ENCODE measurements at regions not wholly inside any gene's neighbourhood (a gene's known extent, or its start where the extent isn't known, plus 50 kb on each side); places are given as distances from the start of the nearest gene placed in this dataset.
"Not testable (repeated sequence)": the region's sequence is repeated elsewhere in the genome, so short reads cannot be mapped to it uniquely, and the experiment has no call there.

DNA sequence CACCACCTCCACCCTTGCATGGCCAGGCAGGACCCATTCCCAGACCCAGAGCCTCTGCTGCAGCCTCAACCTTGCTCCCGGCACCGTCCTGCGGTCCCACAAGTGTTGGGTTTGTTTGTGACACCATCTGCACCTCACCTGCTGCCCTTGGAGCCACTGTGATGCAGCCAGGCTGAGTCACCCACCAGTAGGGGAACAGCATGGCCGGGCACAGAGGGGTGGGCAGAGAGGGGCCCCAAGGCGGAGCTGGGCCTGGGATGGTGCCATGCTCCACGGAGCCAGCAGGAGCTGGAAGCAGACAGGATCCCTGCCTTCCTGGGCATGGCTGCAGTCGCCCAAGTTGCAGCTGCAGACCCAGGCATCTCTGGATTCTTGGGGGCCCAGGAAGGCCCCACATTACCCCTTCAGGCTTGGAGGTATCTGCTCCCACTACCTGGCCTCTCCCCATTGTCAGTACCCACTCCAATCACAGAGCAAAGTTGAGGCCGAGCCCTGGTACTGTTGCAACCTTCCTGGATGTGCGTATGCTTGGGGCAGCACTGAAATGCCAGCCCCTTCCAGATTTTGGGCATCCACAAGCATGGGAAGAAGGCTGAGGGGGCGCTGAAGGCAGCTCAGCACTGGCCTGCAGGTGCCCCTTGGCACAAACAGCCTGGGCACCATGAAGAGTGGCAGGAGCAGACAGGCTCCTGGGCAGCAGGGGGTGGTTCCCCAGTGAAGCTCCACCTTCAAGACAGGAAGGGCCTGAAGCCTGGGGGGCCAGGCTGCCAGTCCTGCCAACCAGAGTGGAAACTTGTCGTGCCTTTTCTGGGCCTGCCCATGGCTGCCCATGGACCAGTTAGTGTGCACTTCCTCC lies 172.8 kb downstream of the MATN1 start:
- DNase-seq, result no peak

DNA sequence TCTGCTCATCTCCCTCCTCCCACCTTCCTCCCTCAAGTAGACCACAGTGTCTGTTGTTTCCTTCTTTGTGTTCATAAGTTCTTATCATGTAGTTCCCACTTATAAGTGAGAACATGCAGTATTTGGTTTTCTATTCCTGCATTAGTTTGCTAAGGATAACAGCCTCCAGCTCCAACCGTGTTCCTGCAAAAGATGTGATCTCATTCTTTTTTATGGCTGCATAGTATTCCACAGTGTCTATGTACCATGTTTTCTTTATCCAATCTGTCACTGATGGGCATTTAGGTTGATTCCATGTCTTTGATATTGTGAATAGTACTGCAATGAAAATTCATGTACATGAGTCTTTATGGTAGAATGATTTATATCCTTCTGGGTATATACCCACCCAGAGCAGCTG lies 173.5 kb downstream of the MATN1 start:
- DNase-seq, result not testable (repeated sequence)

DNA sequence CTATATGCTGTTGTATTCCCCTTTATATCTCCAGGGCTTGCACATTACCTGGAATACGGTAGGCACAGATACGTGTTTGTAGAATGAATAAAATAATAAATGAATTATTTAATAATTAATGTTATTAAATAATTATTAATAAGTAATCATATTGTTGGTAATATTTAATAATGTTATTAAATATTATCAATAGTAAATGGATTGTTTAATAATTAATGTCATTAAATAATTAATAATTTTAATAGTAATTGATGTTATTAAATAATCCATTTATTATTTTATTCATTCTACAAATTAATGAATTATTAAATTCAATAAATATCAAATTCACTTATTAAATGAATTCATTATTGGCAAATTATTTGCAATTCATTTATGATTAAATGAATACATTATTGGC lies 175.1 kb downstream of the MATN1 start:
- DNase-seq, result no peak

DNA sequence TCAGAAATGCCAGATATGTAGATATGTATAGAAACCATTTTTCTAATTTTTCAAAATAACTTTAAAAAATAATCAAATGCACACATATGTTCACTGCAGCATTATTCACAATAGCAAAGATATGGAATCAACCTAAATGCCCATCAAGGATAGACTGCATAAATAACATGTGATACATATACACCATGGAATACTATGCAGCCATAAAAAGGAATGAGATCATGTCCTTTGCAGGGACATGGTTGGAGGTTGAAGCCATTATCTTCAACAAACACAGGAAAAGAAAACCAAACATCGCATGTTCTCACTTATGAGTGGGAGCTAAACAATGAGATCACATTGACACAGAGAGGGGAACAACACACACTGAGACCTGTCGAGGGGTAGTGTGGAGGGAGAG lies 176.1 kb downstream of the MATN1 start:
- not testable (repeated sequence) for DNase-seq

DNA sequence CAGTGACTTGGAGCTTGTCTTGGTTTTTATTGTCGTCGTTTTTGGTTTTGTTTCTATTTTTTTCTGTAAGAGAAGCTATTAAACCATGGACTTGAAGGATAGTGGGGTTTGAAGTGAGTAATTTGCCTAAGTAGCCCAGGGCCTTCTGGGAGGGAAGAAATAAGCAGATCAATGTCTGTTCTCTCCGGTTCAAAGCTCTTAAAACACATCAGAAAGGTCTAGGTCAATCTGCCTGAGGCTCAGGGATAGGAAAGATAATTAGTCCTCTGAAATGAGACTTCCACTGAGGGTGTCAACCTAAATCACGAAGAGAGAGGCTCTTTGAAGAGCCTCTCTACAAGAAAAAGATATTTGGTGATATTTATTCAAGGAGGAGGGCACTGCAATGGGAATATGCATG lies 178.0 kb downstream of the MATN1 start:
- DNase-seq, result no peak

DNA sequence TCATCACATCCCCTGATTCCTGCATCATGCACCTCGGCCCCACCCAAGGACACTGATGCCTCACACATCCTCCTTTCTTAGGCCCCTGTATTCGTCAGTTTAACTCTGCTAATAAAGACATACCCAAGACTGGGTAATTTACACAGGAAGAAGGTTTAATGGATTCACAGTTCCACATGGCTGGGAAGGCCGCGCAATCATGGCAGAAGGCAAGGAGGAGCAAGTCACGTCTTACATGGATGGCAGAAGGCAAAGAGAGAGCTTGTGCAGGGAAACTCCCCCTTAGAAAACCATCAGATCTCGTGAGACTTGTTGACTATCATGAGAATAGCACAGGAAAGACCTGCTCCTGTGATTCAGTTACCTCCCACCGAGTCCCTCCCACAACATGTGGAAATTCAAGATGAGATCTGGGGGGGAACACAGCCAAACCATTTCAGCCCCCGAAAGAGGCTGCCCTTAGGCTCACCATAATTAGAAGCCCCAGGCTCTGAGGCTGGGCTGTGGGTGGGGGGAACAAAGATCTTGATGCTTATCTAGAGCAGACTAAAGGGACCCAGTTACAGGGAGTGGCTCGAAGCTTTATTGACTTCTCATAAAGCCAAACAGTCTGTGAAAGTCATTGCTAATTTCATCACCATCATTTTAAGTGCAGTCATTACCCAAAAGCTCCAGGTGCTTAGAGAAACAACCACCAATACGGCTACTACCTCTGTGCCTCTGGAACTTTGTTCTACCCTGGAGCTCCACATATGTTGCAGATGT lies 181.5 kb downstream of the MATN1 start:
- DNase-seq, result no peak

DNA sequence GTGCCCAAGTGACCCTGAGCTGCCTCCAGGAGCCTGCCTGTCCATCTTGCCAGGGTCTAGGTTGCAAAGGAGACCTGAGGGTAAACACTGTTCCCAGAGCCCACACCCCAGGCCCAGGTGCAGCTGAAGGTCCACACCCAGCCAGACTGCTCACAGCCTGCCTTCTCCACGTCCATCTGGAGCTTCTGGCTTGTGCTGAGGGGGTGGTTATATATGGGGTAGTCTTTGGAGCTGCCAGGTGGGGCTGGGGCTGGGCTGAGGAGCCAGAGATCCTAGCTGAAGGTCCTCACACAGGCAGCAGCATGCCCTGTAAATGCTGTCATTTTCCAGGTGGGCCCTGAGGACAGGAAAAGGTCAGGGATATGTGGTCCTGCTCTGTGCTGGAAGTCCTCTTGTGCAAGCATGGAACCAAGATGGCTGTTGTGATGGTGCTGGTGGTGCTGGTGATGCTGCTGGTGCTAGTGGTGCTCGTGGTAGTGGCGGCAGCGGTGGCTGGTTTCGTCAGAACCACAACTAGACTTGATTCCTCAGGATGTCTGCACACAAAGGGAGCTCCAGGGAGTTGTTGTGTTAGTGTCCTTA lies 182.7 kb downstream of the MATN1 start:
- no peak for DNase-seq

DNA sequence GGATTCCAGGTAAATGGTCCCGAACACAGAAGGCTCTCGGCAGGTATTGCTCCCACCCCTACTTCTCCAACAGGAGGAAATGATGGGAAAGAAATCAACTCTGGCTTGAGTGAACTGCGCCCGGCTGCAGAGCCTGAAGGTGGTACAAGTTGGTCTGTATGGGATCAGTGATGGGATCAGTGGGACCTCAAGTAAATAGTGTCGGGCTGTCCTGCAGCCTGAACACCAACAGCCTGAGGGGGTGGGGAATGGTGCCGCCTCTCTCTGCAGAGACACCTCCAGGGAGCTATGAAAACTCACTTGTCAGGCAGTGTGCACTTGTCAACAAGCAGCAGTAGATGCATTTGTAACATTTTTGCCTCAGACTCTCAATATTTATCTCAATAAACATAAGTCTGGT lies 183.5 kb downstream of the MATN1 start:
- no peak for DNase-seq

DNA sequence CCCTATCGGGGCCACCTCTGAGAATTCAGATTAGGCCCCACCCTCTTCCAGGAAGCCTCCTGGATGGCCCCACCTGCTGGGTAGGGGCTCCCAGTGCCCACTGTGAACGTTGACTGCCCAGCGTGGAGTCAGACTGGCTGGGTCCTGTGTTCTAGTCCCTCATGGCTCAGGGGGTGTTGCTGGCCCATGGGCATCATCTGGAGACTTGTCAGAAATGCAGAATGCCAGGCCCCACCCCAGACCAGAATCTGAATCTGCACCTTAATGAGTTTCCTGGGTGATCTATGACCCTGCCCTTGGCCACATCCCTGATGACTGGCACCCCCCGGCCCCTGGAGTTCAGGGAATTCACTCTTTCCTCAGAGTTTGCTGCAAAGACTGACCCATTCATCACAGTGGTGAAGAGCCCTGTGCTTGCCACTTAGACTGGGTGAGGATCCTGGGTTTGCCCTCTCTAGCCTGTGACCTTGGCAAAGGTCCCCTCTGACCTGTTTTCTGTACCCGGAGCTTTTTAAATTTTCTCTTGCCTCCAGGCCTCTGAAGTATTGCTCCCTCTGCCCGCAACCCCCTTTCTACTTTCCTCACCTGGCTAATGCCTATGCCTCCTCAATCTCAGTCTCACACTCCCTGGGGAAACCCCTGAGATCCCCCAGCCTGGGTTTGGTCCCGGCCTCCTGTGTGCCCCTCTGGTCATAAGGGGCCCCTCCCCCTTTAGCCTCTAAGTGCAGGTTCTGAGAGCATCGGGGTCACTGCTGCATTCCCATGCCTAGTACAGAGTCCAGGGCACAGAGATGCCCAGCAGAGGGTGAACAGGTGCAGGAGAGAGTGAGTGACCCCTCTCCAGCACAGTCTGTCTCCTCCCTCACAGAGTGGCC lies 184.2 kb downstream of the MATN1 start:
- no peak for DNase-seq

DNA sequence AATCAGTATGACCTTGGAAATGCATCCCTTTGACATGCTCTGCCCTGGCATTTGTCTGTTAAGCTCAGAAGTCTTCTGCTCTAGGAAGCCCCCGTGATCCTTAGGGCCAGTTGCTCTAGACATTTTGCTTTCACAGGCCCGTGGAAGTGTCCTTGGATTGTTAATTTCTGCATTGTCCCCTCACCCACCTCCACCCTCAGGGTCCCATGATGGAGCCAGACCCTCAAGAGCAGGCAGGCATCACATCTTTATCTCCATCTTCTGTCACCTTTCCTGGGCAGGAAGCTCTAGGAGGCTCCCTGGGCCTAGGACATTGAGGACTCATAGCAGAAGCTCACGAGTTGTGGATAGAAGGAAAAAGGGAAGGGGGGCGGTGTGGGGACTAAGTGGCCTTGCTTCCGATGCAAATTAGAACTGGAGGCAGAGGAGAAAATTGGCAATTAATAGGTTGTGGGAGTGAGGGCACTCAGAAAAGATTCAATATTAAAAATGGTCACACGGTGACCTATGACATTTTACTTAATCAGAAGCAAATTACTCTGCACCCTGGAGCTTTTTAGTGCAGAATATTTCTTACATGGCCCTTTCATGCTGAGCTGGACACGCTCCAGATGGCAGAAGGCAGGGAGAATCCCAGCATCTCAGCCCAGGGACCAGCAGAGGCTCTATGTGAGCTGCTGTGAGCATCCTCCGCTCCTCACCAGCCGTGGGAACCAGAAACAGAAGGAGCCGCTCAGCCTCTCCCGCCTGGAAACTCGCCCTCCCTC lies 185.0 kb downstream of the MATN1 start:
- DNase-seq, result no peak

DNA sequence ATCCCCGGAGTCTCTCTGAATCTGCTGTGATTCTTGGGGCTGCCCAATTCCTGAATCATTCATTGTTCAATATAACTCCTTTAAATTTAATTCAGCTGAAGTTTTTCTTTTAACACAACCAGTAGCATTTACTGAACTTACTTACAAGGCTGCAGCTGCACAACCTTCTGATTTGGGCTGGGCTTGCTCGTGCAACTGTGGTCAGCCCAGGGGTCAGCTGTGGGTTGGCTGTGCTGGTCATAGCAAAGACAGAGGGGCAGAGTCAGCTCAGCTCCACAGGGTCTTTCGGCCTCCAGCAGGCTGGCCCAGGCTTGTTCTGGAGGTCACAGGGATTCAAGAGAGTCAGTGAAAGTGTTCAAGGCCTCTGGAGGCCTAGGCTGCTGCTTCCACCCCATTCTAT lies 186.1 kb downstream of the MATN1 start:
- no peak for DNase-seq

DNA sequence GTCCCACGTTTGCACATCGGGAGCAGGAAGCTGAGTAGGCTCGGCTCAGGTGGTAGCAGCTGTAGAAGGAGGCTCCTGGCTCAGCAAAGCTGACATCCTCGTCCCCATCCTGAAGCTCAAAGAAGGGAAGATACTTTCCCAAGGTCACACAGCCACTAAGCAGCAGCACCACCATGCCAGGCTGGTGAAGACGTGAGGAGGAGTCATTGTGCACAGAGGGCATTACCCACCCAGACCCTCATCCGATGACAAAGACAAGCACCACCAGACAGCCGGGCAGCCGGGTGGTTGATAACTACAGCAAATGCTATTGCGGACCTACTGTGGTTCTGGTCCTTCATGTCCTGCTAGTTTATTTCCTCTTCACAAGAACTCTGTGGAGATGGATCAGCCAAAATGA lies 186.9 kb downstream of the MATN1 start:
- DNase-seq, result no peak

DNA sequence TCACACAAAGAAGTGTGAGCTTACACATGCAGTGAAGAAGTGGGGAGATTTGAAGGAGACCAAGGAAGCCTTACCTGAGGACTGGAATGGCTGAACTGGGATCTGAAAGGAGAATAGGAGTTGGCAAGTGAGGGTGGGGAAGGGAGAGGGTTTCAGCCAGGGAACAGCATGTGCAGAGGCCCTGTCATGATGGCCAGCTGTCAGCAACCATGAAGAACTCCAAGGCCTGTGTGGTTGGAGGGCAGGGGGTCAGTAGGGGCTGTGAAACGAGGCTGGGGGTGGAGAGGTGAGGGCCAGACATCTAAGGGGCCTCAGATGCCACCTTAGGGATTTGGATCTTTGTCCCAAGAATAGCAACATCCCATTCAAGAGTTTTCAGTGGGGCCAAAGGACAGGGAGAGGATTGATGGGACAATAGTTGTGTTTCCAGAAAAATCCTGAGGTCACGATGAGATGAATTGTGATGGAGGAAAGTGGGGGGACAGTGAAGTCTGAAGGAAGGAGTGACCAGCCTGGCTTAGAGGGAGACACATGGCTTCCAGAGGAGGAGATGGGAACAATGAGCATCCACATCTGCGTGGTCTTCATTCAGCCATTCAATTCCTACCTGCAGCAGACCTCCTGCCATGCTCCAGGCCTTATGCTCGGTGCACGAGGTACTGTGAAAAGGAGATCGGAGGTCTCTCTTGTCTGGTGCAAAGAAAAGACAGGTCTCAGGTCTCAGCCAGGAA lies 187.6 kb downstream of the MATN1 start:
- no peak for DNase-seq

DNA sequence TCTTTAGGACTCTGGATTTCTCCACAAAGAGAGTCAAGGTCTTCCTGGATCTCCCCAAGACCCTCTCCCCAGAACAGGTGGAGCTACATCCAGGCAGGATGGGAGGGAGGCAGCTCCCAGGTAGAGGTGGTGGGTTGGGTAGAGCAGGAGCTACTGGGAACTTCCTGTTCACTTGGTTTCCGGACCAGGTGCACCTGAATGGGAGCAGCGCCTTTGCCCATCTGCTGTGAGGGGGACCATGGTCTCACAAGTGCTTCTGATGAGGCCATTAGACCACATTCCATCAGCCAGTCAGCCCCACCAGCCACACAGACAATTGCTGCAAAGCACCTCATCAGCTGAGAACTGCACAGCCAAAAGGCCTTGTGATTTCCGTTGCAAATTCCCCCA lies 188.8 kb downstream of the MATN1 start:
- no peak for DNase-seq

DNA sequence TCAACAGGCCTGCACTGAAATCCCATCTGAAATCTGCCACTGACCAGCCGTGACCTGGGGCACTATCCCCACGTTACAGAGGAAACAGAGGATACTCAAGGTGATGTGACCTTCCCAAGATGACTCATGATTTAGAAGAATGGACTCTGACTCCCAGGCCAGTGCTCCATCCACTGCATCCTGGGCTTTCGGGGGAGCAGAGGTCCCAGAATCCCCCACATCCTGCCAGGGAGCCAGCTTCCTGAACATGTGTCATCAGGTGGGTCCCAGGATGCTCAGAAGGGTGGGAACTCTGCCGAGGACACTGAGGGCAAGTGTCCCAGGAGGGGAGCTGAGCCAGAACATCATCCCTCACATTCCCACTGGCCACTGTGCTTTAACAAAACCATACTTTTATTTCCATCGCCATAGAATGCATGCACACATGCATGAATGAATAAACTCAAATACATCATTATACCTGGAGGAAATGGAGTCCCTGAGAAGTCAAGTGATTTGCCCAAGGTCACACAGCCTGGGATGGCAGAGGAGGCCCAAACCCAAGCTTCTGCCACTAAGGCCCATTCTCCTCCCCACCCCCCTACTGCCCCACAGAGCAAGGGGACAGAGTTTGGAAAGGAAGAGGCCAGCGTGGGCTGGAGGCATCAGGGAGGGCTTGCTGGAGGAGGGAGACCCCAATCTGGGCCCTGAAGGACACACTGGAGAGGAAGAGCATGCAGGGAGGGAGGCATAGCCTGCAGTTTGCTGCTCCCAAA lies 189.4 kb downstream of the MATN1 start:
- no peak for DNase-seq

DNA sequence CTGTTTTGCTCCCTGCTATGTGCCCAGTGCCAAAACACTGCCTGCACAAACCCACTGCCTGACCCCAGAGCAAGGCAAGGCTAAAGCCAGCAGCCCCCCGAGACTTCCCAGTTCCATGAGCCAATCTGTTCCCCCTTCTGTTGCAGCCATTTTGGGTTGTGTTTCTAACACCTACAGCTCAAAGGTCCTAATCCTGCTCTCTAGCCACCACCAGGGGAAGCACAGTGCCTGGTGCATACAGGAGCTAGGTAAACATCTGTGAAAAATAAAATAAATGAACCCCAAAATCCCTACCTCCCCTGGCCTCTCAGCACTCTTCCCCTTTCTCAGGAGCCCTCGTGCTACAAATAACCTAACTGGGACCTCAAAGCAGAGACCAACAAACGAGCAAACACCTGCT lies 190.2 kb downstream of the MATN1 start:
- no peak for DNase-seq

DNA sequence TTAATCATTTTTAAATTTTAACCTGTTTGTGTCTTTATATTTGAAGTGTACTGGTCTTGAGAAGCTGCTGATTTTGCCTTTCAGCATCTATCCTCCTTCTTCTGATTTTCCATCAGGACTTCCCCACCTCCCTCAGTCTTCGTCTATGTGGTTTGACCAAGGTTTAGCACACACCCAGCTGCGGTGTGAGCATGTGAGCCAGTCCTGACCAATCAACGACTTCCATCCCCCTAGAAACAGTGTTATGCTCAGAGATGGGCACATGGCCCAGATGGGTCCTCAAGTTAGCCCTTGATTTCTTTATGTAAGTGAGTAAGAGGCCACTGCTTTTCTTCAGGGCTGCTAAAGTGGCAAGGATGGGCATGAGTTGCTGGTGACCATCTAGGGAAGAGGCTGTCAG lies 190.8 kb downstream of the MATN1 start:
- DNase-seq, result no peak

DNA sequence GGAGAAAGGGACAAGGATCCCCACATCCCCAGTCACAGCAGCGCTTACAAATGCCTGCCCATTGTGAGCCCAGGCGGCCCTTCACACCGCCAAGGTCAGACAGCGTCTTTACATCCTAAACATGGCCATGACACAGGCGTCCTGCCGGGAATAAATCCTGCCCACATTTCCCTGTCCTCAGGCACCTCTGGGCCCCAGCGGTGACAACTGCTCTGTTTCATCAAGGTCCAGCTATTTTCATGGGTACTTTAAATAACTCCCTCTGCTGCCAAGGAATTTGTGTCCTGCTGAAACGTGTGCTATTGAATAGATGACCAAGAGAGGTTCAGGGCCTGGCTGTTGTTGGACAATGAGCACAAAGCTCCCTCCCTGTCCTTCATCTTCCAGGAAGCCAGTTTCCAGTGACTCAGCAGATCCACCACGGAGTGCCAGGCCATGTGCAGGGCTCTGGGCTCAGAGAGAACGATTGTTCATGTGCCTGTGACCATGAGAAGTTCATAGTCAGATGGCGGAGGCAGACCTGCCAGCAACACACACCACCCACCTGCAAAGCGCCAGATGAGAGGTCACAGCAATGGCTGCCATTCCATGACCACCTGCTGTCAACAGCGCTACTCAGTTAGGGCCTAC lies 195.8 kb downstream of the MATN1 start:
- no peak for DNase-seq

DNA sequence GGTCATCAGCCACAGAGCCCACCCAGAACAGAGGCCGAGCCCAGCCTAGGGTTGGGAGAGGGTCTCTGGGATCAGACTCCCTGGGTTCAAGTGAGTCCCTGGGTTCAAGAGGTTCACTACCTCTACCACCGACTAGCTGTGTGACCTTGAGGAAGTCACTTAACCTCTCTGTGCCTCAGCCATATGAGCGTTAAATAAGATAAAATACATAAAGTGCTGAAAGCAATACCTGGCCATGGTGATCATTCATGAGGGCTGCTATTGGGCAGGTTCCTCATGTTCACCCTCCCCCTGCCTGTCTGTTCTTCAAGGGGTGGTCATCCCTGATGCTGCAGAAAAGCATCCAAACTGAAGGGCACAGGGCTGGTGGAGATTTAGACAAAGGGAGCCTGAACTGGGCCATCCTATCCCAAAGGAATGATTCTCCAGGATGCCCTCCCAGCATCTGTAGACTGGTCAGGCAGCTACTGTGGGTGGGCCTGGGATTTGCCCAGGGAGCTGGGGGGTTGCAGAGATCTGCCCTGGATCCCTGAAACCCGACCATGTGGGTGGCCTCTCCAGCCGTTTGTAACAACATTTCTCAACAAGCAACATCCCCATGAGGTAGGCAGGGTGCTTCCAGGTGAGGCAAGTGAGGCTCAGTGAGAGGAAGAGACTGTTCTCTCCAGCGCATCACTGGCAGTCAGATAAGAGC lies 196.6 kb downstream of the MATN1 start:
- no peak for DNase-seq
